ENCODE measurements at regions not wholly inside any gene's neighbourhood (a gene's known extent, or its start where the extent isn't known, plus 50 kb on each side); places are given as distances from the start of the nearest gene placed in this dataset.

- no peak overlapping the region for H2AFZ ChIP-seq (replicated peaks; ENCODE audit: low read length, poor library complexity)
- no peak overlapping the region for H3K56ac ChIP-seq (ENCODE audit: extremely low read depth, insufficient read depth, low read length)
- 40% methylated on average over 1 of the region's 5 CpGs; no CpG with 5 or more reads in 1 of the 2 experiments for WGBS, 2 experiments (ENCODE audit: extremely low coverage in 2 of 2, insufficient read length in 1 of 2)
- no peak overlapping the region for H2BK120ac ChIP-seq (ENCODE audit: low read depth, low read length)
- ChIA-PET POLR2A (ENCODE audit: unreplicated experiment) (no interaction called here), CTCF (interaction anchor here (0.9 kb wide), 1 partner anchor 23 kb away, joined by 3 read pairs; no protein-coding TSS in a partner anchor)
- dilution Hi-C loops (cut with HindIII; ENCODE audit: low sequenced_read_pairs, unreplicated experiment) = no loop called here
- no peaks in the 10 kb centered on the region for H4K20me1 ChIP-seq (ENCODE audit: insufficient read depth, low read length)
- in situ Hi-C loops (cut with MboI; ENCODE audit: low sequenced_read_pairs) = no loop called here
- H2BK15ac ChIP-seq (ENCODE audit: low read depth, low read length) = no peak overlapping the region
- no peak overlapping the region for H3K27ac ChIP-seq (ENCODE audit: insufficient read depth, low read length)
- ATAC-seq (ENCODE audit: low read depth) = no peak
- intact Hi-C loops (cut with micrococcal nuclease) = no loop called here
- H3K4me1 ChIP-seq (ENCODE audit: control insufficient read depth, insufficient read depth, low read length) = no peaks in the 10 kb centered on the region
- no peaks in the 10 kb centered on the region for H3K9me1 ChIP-seq (ENCODE audit: insufficient read depth, low read length)
- H2AK5ac ChIP-seq (ENCODE audit: low read depth, low read length) = no peak overlapping the region
- no peak overlapping the region for H3K23ac ChIP-seq (ENCODE audit: low read depth, low read length)
- no peaks in the 10 kb centered on the region for H3K36me3 ChIP-seq (ENCODE audit: control insufficient read depth, insufficient read depth, low read length)
- no peak overlapping the region for H4K5ac ChIP-seq (ENCODE audit: low read depth, low read length)
- H3K9me3 ChIP-seq (ENCODE audit: control insufficient read depth, insufficient read depth, low read length) = peaks cover 3% of the 10 kb centered on the region
- no peak overlapping the region for H3K4me2 ChIP-seq (ENCODE audit: low read depth, low read length)
- no peak overlapping the region for H3K4me3 ChIP-seq (ENCODE audit: insufficient read depth, low read depth, low read length)
- BruUV-seq (replicated peaks) = no TSS peak
- TF ChIP-seq CEBPB (IDR thresholded peaks at IDR 0.05; ENCODE audit: low read depth, low read length) (no peak), RAD21 (IDR thresholded peaks at IDR 0.05; ENCODE audit: low read length) (no peak), SMC3 (IDR thresholded peaks at IDR 0.05; ENCODE audit: low read depth, low read length) (no peak), BHLHE40 (IDR thresholded peaks at IDR 0.05; ENCODE audit: low read depth, low read length) (no peak), MAZ (IDR thresholded peaks at IDR 0.05; ENCODE audit: borderline replicate concordance, low read depth, low read length) (no peak), FOS (IDR thresholded peaks at IDR 0.05; ENCODE audit: low read depth, low read length) (no peak), MXI1 (IDR thresholded peaks at IDR 0.05; ENCODE audit: borderline replicate concordance, low read depth, low read length) (no peak), MAFK (IDR thresholded peaks at IDR 0.05; ENCODE audit: low read depth, low read length) (no peak), NFE2L2 (IDR thresholded peaks at IDR 0.05; ENCODE audit: low read depth, low read length) (no peak), POLR2A (IDR thresholded peaks at IDR 0.05; ENCODE audit: low read depth, low read length) (no peak), RFX5 (IDR thresholded peaks at IDR 0.05; ENCODE audit: low read depth, low read length) (no peak), CHD1 (IDR thresholded peaks at IDR 0.05; ENCODE audit: low read depth, low read length) (no peak), RCOR1 (IDR thresholded peaks at IDR 0.05; ENCODE audit: insufficient replicate concordance, low read length) (no peak)
- TF ChIP-seq, protein P1, sequence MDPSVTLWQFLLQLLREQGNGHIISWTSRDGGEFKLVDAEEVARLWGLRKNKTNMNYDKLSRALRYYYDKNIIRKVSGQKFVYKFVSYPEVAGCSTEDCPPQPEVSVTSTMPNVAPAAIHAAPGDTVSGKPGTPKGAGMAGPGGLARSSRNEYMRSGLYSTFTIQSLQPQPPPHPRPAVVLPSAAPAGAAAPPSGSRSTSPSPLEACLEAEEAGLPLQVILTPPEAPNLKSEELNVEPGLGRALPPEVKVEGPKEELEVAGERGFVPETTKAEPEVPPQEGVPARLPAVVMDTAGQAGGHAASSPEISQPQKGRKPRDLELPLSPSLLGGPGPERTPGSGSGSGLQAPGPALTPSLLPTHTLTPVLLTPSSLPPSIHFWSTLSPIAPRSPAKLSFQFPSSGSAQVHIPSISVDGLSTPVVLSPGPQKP (IDR thresholded peaks at IDR 0.05; ENCODE audit: borderline replicate concordance, low read depth, low read length) = no peak
- TF ChIP-seq, protein P2, sequence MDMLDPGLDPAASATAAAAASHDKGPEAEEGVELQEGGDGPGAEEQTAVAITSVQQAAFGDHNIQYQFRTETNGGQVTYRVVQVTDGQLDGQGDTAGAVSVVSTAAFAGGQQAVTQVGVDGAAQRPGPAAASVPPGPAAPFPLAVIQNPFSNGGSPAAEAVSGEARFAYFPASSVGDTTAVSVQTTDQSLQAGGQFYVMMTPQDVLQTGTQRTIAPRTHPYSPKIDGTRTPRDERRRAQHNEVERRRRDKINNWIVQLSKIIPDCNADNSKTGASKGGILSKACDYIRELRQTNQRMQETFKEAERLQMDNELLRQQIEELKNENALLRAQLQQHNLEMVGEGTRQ (IDR thresholded peaks at IDR 0.05; ENCODE audit: low read depth, low read length) = no peak
- TF ChIP-seq, protein P3, sequence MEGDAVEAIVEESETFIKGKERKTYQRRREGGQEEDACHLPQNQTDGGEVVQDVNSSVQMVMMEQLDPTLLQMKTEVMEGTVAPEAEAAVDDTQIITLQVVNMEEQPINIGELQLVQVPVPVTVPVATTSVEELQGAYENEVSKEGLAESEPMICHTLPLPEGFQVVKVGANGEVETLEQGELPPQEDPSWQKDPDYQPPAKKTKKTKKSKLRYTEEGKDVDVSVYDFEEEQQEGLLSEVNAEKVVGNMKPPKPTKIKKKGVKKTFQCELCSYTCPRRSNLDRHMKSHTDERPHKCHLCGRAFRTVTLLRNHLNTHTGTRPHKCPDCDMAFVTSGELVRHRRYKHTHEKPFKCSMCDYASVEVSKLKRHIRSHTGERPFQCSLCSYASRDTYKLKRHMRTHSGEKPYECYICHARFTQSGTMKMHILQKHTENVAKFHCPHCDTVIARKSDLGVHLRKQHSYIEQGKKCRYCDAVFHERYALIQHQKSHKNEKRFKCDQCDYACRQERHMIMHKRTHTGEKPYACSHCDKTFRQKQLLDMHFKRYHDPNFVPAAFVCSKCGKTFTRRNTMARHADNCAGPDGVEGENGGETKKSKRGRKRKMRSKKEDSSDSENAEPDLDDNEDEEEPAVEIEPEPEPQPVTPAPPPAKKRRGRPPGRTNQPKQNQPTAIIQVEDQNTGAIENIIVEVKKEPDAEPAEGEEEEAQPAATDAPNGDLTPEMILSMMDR (conservative IDR thresholded peaks at IDR 0.05; ENCODE audit: low read depth, low read length) = no peak
- no peak overlapping the region for H3K9ac ChIP-seq (ENCODE audit: low read depth, low read length)
- no peak for DNase-seq
- no peak overlapping the region for H3K4ac ChIP-seq (ENCODE audit: low read depth, low read length)
- H2BK20ac ChIP-seq (ENCODE audit: low read depth, low read length) = no peak overlapping the region
- H3K18ac ChIP-seq (ENCODE audit: low read depth, low read length) = no peak overlapping the region
- no peak overlapping the region for H2BK5ac ChIP-seq (ENCODE audit: low read depth, low read length, poor library complexity, severe bottlenecking)
- H3K27me3 ChIP-seq (ENCODE audit: control insufficient read depth, insufficient read depth, low read length) = no peaks in the 10 kb centered on the region
- H3K14ac ChIP-seq (replicated peaks; ENCODE audit: low read depth, low read length) = no peak overlapping the region
- no peaks in the 10 kb centered on the region for H3K79me1 ChIP-seq (ENCODE audit: low read depth in 1 of 2, low read length in 2 of 2)
- no peak overlapping the region for H4K91ac ChIP-seq (ENCODE audit: insufficient read depth, low read depth, low read length)
- H2AK9ac ChIP-seq (replicated peaks; ENCODE audit: low read depth, low read length, poor library complexity) = no peak overlapping the region
- H4K8ac ChIP-seq (ENCODE audit: low read depth in 2 of 2, low read length in 2 of 2) = no peak overlapping the region
These were observed 97.9 kb upstream of the IRX6 start for GRCh38 chr16:55225972-55226542.

Data from IMR-90 (cell line).